ENCODE measurements at regions not wholly inside any gene's neighbourhood (a gene's known extent, or its start where the extent isn't known, plus 50 kb on each side); places are given as distances from the start of the nearest gene placed in this dataset.

GRCh38 chr4:107194005-107194404 is 157.9 kb upstream of the DKK2 start:
- Histone ChIP-seq H3K9me3 (no peaks in the 10 kb centered on the region), H3K27me3 (replicated peaks in 1 of 7) (no peaks in the 10 kb centered on the region), H3K27ac (no peak overlapping the region), H3K4me1 (no peaks in the 10 kb centered on the region), H3K4me3 (no peak overlapping the region), H3K36me3 (no peaks in the 10 kb centered on the region)
- no peak for DNase-seq
- 62 to 75% (median 71%) methylated on average over 4 of the region's 4 CpGs for WGBS, 5 donors
- TF ChIP-seq POLR2AphosphoS5 (IDR thresholded peaks at IDR 0.05) (no peak), POLR2A (IDR thresholded peaks at IDR 0.05) (no peak)
- TF ChIP-seq, protein P1, sequence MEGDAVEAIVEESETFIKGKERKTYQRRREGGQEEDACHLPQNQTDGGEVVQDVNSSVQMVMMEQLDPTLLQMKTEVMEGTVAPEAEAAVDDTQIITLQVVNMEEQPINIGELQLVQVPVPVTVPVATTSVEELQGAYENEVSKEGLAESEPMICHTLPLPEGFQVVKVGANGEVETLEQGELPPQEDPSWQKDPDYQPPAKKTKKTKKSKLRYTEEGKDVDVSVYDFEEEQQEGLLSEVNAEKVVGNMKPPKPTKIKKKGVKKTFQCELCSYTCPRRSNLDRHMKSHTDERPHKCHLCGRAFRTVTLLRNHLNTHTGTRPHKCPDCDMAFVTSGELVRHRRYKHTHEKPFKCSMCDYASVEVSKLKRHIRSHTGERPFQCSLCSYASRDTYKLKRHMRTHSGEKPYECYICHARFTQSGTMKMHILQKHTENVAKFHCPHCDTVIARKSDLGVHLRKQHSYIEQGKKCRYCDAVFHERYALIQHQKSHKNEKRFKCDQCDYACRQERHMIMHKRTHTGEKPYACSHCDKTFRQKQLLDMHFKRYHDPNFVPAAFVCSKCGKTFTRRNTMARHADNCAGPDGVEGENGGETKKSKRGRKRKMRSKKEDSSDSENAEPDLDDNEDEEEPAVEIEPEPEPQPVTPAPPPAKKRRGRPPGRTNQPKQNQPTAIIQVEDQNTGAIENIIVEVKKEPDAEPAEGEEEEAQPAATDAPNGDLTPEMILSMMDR (IDR thresholded peaks at IDR 0.05 in 8 of 11, conservative IDR thresholded peaks at IDR 0.05 in 3 of 11) = no peak
- intact Hi-C loops (cut with DNase I; ENCODE audit: low total_unique reads) = no loop called here

DNA sequence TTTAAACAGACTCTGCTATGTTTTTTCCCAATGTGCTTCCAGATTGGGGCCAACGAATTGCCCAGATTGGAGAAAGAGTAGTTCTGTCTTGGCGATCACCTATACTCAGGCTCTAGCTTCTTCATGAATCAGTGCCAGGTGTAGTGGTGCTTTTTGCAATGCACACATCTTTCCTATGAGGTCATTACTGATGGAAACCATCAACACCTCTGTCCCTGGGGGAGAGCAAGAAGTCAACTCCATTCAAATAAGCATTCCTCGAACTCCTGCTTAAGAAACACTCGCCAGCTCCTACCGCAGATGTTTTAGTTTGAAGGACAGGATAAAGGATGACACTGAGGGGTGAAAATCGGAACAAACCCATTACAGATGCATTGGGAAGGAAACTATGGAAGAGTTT is 156.5 kb upstream of the DKK2 start:
- no peak overlapping the region for H3K27ac ChIP-seq
- no peak overlapping the region for H3K4me3 ChIP-seq
- H3K4me1 ChIP-seq = no peaks in the 10 kb centered on the region
- TF ChIP-seq, protein P1 (IDR thresholded peaks at IDR 0.05 in 8 of 11, conservative IDR thresholded peaks at IDR 0.05 in 3 of 11) = no peak
- TF ChIP-seq POLR2AphosphoS5 (IDR thresholded peaks at IDR 0.05) (no peak), POLR2A (IDR thresholded peaks at IDR 0.05) (no peak)
- 78 to 92% (median 84%) methylated on average over 6 of the region's 6 CpGs for WGBS, 5 donors
- intact Hi-C loops (cut with DNase I; ENCODE audit: low total_unique reads) = no loop called here
- H3K27me3 ChIP-seq (replicated peaks in 1 of 7) = no peaks in the 10 kb centered on the region
- DNase-seq = no peak
- no peaks in the 10 kb centered on the region for H3K9me3 ChIP-seq
- H3K36me3 ChIP-seq = no peaks in the 10 kb centered on the region

DNA sequence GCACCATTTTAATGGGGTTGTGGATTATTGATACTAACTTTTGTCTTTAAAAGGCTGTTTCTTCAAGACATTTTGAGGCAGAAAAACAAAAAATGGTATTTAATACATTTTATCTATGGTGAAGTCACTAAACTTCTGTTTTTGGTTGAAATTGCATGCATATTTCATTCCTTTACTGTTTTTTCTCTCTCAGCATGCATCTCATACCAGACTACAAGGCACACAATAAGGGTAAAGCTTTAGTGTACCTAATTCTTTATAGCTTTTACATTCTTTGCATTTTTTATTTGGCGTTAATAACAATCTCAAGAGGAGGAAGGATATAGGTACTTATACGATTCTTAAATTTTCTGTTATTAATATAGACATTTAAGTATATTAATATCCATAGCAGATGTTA is 151.0 kb upstream of the DKK2 start:
- 68 to 86% (median 76%) methylated on average over 2 of the region's 2 CpGs for WGBS, 5 donors
- intact Hi-C loops (cut with DNase I; ENCODE audit: low total_unique reads) = no loop called here
- no peaks in the 10 kb centered on the region for H3K27me3 ChIP-seq (replicated peaks in 1 of 7)
- H3K36me3 ChIP-seq = no peaks in the 10 kb centered on the region
- H3K27ac ChIP-seq = no peak overlapping the region
- TF ChIP-seq, protein P1 (IDR thresholded peaks at IDR 0.05 in 8 of 11, conservative IDR thresholded peaks at IDR 0.05 in 3 of 11) = no peak
- no peak for TF ChIP-seq POLR2A (IDR thresholded peaks at IDR 0.05)
- TF ChIP-seq POLR2AphosphoS5 (IDR thresholded peaks at IDR 0.05) = no peak
- DNase-seq = no peak
- no peak overlapping the region for H3K4me3 ChIP-seq
- H3K9me3 ChIP-seq = no peaks in the 10 kb centered on the region
- H3K4me1 ChIP-seq = no peaks in the 10 kb centered on the region

DNA sequence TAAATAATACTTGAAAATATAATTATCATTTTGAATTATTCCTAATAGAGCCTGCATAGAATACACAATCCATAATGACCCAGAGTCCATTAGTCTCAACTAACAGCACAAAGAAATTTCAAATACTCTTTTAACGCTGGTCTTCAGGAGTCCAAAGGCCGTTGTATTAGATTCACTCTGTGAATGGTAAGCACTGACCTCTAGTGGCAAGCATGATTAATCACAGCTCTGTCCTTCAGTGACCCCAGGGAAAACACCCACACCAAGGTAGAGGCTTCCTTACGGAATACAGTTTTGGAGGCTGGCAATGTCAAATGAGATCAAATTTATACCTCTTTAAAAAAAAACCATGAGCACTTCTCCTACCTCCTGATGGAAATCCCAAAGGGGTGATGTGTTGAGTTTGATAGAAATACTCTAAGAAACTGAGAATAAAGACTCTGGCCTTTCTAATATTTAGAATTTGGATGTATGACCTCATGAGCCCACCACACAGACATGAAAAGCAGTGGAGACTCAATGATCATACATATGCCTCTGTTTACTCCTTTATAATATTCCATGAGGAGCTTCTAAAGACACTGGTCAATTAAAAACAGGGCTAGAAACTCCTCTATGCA is 147.2 kb upstream of the DKK2 start:
- Histone ChIP-seq H3K4me3 (no peak overlapping the region), H3K27me3 (replicated peaks in 1 of 7) (no peaks in the 10 kb centered on the region), H3K4me1 (no peaks in the 10 kb centered on the region), H3K27ac (no peak overlapping the region), H3K9me3 (no peaks in the 10 kb centered on the region), H3K36me3 (no peaks in the 10 kb centered on the region)
- intact Hi-C loops (cut with DNase I; ENCODE audit: low total_unique reads) = no loop called here
- TF ChIP-seq POLR2AphosphoS5 (IDR thresholded peaks at IDR 0.05) = no peak
- no peak for TF ChIP-seq POLR2A (IDR thresholded peaks at IDR 0.05)
- TF ChIP-seq, protein P1 (IDR thresholded peaks at IDR 0.05 in 8 of 11, conservative IDR thresholded peaks at IDR 0.05 in 3 of 11) = peak in 7 of 11 experiments; percentile 37 to 69 (median 54)
- DNase-seq = no peak
- WGBS, 5 donors = 9 to 17% (median 16%) methylated on average over 3 of the region's 3 CpGs
